ENCODE measurements at regions not wholly inside any gene's neighbourhood (a gene's known extent, or its start where the extent isn't known, plus 50 kb on each side); places are given as distances from the start of the nearest gene placed in this dataset.

DNA sequence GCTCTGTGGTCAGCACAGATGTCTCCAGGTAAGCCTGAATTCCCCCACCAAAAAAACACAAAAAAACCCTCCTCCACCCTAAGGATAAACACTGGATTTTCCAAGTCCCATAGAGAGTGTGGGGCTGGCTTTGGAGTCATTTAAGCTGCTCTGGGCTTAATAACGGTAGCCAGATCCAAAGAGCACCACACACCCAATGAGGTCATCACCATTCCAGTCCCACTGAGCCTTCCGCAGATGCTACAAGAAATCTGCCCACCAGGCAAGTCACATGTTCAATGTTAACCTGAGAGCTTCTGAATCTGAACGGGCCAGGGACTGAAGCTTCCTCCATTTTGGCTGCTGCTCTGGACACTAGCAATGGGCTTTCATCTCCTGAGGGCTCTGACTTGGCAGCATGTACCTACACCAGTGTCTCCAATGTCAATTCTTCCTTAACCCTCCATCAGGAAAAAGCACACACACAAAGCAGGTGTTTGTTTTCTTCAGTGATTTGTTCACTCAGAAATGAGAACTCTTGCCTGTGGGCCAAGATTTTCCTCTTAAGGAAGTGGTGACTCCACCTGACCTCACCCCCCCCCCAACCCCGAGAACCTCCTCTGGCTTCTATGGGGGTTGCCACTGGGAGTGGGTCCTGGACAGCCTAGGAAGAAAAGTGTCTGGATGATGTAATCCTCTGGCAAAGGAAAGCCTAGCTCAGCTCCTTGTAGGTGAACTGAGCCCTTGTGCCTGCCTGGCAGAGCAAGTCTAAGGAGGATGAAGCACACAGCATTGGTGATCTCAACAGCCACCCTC, 220.1 kb downstream of the FOXL1 start:
- TF ChIP-seq, protein P1, sequence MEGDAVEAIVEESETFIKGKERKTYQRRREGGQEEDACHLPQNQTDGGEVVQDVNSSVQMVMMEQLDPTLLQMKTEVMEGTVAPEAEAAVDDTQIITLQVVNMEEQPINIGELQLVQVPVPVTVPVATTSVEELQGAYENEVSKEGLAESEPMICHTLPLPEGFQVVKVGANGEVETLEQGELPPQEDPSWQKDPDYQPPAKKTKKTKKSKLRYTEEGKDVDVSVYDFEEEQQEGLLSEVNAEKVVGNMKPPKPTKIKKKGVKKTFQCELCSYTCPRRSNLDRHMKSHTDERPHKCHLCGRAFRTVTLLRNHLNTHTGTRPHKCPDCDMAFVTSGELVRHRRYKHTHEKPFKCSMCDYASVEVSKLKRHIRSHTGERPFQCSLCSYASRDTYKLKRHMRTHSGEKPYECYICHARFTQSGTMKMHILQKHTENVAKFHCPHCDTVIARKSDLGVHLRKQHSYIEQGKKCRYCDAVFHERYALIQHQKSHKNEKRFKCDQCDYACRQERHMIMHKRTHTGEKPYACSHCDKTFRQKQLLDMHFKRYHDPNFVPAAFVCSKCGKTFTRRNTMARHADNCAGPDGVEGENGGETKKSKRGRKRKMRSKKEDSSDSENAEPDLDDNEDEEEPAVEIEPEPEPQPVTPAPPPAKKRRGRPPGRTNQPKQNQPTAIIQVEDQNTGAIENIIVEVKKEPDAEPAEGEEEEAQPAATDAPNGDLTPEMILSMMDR (IDR thresholded peaks at IDR 0.05): no peak
- no peak for TF ChIP-seq ZFX (IDR thresholded peaks at IDR 0.05; ENCODE audit: borderline replicate concordance)
- H3K27ac ChIP-seq: no peak overlapping the region

DNA sequence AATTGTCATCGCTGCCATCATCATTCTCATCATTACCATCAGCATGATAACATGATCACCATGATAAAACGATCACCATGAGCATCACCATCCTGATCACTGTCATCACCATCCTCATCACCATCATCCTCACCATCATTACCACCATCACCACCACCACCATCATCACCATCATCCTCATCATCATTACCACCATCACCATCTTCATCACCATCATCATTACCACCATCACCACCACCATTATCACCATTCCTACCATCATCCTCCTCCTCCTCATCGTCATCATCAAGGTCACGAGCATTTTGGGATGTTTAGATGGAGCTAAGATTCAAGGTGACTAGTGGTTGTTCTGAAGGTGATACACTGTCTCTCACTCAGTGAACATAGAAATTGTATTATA, 221.0 kb downstream of the FOXL1 start:
- TF ChIP-seq, protein P1 (IDR thresholded peaks at IDR 0.05): no peak
- no peak for TF ChIP-seq ZFX (IDR thresholded peaks at IDR 0.05; ENCODE audit: borderline replicate concordance)
- no peak overlapping the region for H3K27ac ChIP-seq

DNA sequence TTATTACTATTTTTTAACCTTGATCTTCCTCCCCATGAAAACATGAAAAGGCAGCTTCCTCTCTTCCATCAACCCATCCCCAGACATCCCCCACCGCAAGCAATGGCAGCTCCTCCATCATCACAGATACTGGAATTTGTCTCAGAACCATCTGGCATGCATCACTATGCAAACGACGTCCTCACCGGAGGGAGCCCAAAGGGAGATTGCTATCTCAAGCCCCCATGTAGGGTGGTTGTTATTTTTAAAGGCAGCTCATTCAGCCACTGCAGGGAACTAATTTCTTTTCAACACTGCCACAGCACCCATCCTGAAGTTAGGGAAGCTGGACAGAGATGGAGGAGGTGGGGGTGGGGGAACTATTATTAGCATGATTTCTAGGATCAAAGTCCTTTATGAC, 222.5 kb downstream of the FOXL1 start:
- no peak for TF ChIP-seq ZFX (IDR thresholded peaks at IDR 0.05; ENCODE audit: borderline replicate concordance)
- TF ChIP-seq, protein P1 (IDR thresholded peaks at IDR 0.05): no peak
- H3K27ac ChIP-seq: no peak overlapping the region

DNA sequence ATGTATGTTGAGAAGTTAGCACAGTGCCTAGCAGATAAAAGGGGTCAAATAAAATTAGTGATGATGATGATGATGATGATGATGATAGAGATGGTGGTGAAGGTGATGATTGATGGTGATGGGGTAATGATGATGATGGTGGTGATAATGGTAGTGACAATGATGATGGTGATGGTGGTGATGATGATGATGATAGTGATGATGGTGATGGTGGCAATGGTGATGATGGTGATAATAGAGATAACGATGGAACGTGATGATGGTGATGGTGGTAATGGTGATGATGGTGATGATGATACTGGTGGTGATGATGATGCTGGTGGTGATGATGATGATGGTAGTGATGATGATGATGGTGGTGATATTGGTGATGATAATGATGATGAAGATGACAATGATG, 223.7 kb downstream of the FOXL1 start:
- no peak overlapping the region for H3K27ac ChIP-seq
- TF ChIP-seq, protein P1 (IDR thresholded peaks at IDR 0.05): no peak
- no peak for TF ChIP-seq ZFX (IDR thresholded peaks at IDR 0.05; ENCODE audit: borderline replicate concordance)

DNA sequence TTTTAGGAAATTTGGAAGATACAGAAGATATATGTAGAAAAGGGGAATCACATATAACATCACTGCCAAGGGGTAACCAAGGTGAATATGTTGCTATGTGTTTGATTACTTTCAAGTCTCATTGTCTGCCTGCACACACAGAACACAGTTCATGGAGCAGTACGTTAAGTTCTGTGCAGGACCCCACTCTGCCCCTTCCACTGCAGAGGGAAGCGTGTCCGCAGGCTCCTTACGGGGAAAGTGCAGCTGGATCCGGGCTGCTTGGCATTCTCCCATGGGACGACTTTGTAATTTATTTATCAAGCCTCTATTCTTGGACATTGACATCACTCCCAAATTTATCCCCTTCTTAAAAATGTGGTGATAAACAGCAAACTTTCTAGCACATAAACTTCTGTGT, 226.8 kb downstream of the FOXL1 start:
- no peak for TF ChIP-seq ZFX (IDR thresholded peaks at IDR 0.05; ENCODE audit: borderline replicate concordance)
- H3K27ac ChIP-seq: no peak overlapping the region

DNA sequence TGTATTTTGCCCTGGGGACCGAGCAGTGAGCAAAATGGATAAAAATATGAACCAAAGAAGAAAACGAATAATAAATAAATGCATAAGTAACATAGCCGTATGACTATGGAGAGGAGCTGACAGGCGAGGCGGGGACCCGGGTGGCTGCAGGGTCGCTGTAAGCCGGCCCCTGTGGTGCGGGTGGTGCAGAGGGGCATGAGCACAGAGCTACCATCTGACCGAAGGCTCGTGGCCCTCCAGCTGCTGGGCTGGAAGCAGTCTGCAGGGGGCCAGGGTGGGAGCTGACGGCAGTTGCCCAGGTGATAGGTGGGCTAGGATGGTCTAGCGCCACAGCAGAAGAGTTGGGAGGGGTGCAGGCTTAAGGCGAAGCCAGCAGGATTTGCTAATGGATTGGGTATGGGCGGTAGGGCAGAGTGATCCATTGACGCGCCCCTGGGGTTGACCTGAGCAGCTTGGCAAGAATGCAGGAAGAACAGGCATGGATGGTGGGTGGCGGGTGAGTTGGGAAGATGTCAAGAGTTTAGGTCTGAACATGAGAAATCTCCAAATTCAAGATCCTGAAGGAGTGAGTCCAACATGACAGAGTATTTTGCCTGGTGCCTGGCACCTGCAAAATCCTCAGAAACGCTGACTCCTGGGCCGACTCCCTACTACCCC, 228.0 kb downstream of the FOXL1 start:
- TF ChIP-seq, protein P1 (IDR thresholded peaks at IDR 0.05): no peak
- TF ChIP-seq ZFX (IDR thresholded peaks at IDR 0.05; ENCODE audit: borderline replicate concordance): no peak
- no peak overlapping the region for H3K27ac ChIP-seq

DNA sequence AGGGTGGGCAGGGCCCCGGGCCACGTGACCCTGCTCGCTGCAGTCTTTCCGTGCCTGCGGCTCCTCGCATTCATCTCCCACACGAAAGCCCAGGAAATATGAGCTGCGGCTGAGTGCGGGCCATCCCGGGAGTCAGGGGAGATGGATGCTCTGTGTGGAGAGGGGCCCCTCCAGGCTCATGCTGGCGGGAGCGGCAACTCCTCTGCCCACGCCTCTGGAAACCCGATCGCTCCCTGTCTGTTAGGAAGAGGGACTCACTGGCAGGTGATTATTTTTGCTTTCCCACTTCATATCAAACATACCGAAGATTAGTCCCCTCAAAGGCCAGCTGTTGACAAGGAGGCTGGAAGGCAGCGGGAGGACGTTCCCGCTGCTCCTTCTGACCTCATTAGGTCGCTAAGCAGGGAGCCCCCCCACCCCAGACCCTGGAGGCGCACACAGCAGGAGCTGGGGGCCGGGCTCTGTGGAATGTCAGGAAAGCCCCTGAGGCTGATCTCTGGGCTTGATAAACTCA, 228.5 kb downstream of the FOXL1 start:
- TF ChIP-seq ZFX (IDR thresholded peaks at IDR 0.05; ENCODE audit: borderline replicate concordance): no peak
- TF ChIP-seq, protein P1 (IDR thresholded peaks at IDR 0.05): no peak
- no peak overlapping the region for H3K27ac ChIP-seq

Data from 22Rv1 (cell line).